GM23338 (cell line): ENCODE measurements at regions not wholly inside any gene's neighbourhood (a gene's known extent, or its start where the extent isn't known, plus 50 kb on each side); places are given as distances from the start of the nearest gene placed in this dataset.

Experiments
- ATAC-seq: fragments of 200-7000 bp; cut with Tn5 transposase; 3 replicates; pipeline ENCODE4 v1.9.1; 2020
- DNase-seq: peaks from one replicate; pipeline ENCODE4 v3.0.0-alpha.2; 2015; ENCODE audit warnings: low spot score
- H2AFZ ChIP-seq: fragments of 200-600 bp; sonication (generic); 2 replicates; pipeline ENCODE4 v1.8.0; 2016; ENCODE audit warnings: antibody characterized with exemption, mild to moderate bottlenecking, moderate library complexity
- H3F3A ChIP-seq: fragments of 200-600 bp; sonication (generic); replicated peaks from 2 replicates; pipeline ENCODE4 v1.8.0; 2017; ENCODE audit warnings: antibody characterized with exemption, mixed run types, low read depth
- H3K27ac ChIP-seq: fragments of 200-600 bp; sonication (generic); 2 replicates; pipeline ENCODE4 v1.6.1; 2016; ENCODE audit warnings: low read depth
- H3K27me3 ChIP-seq: fragments of 200-600 bp; sonication (generic); 2 replicates; pipeline ENCODE4 v1.8.0; 2016; ENCODE audit warnings: mild to moderate bottlenecking, mixed run types, moderate library complexity; ENCODE audit not compliant: insufficient read depth
- H3K36me3 ChIP-seq: fragments of 200-600 bp; sonication (generic); 2 replicates; pipeline ENCODE4 v1.8.0; 2016; ENCODE audit warnings: mild to moderate bottlenecking; ENCODE audit not compliant: insufficient read depth
- H3K4me1 ChIP-seq: fragments of 200-600 bp; sonication (generic); 2 replicates; pipeline ENCODE4 v1.8.0; 2016; ENCODE audit warnings: mild to moderate bottlenecking, moderate library complexity; ENCODE audit not compliant: insufficient read depth
- H3K4me2 ChIP-seq: fragments of 200-600 bp; sonication (generic); 2 replicates; pipeline ENCODE4 v1.7.1; 2017; ENCODE audit warnings: mixed run types
- H3K4me3 ChIP-seq: fragments of 200-600 bp; sonication (generic); 2 replicates; pipeline ENCODE4 v1.6.1; 2016; ENCODE audit warnings: mixed run types
- H3K79me2 ChIP-seq: fragments of 200-600 bp; sonication (generic); replicated peaks from 2 replicates; pipeline ENCODE4 v1.8.0; 2017; ENCODE audit warnings: mild to moderate bottlenecking; ENCODE audit not compliant: insufficient read depth
- H3K9me2 ChIP-seq: fragments of 200-600 bp; sonication (generic); 2 replicates; pipeline ENCODE4 v1.8.0; 2017; ENCODE audit not compliant: insufficient read depth
- H4K20me1 ChIP-seq: fragments of 200-600 bp; sonication (generic); replicated peaks from 2 replicates; pipeline ENCODE4 v1.8.0; 2017; ENCODE audit warnings: mild to moderate bottlenecking; ENCODE audit not compliant: insufficient read depth
- H3K27ac Mint-ChIP-seq: 2 replicates; pipeline ENCODE4 v1.8.0; 2020; ENCODE audit warnings: inconsistent platforms, mild to moderate bottlenecking, moderate library complexity, mixed read lengths
- H3K27me3 Mint-ChIP-seq: 3 replicates; pipeline ENCODE4 v1.8.0; 2022; ENCODE audit warnings: low read depth, mild to moderate bottlenecking, moderate library complexity, mixed read lengths, inconsistent platforms; ENCODE audit not compliant: insufficient read depth, poor library complexity
- H3K36me3 Mint-ChIP-seq: 3 replicates; pipeline ENCODE4 v1.8.0; 2021; ENCODE audit warnings: low read depth, mild to moderate bottlenecking, inconsistent platforms, moderate library complexity, mixed read lengths
- H3K4me1 Mint-ChIP-seq: 3 replicates; pipeline ENCODE4 v1.8.0; 2020; ENCODE audit warnings: mild to moderate bottlenecking, inconsistent platforms, mixed read lengths
- H3K4me3 Mint-ChIP-seq: 3 replicates; pipeline ENCODE4 v1.8.0; 2021; ENCODE audit warnings: moderate library complexity, mild to moderate bottlenecking, inconsistent platforms, mixed read lengths
- H3K9me3 Mint-ChIP-seq: 3 replicates; pipeline ENCODE4 v1.8.0; 2020; ENCODE audit warnings: moderate library complexity, mild to moderate bottlenecking, inconsistent platforms, mixed read lengths
- CREB1 ChIP-seq: fragments of 250-450 bp; sonication (Bioruptor Pico); IDR thresholded peaks from 2 replicates; pipeline ENCODE4 v1.5.0; 2020; ENCODE audit warnings: low read depth, mild to moderate bottlenecking, moderate library complexity
- EZH2 ChIP-seq: fragments of 200-600 bp; sonication (generic); IDR thresholded peaks from one replicate; pipeline ENCODE4 v1.8.0; 2017; ENCODE audit warnings: antibody characterized with exemption, mild to moderate bottlenecking, low read depth; ENCODE audit not compliant: unreplicated experiment
- EZH2phosphoT487 ChIP-seq: fragments of 200-600 bp; sonication (generic); IDR thresholded peaks from one replicate; pipeline ENCODE4 v1.8.1; 2018; ENCODE audit warnings: antibody characterized with exemption; ENCODE audit not compliant: unreplicated experiment
- JUNB ChIP-seq: IDR thresholded peaks from one replicate; pipeline ENCODE4 v1.6.1; 2016; ENCODE audit warnings: antibody characterized with exemption; ENCODE audit not compliant: unreplicated experiment
- POLR2AphosphoS5 ChIP-seq: IDR thresholded peaks from 2 replicates; pipeline ENCODE4 v1.6.1; 2016; ENCODE audit warnings: antibody characterized with exemption, low read depth
- REST ChIP-seq: IDR thresholded peaks from one replicate; pipeline ENCODE4 v1.6.1; 2018; ENCODE audit warnings: antibody characterized with exemption; ENCODE audit not compliant: unreplicated experiment
- ZNF331 ChIP-seq: fragments of 250-450 bp; sonication (Bioruptor Pico); IDR thresholded peaks from 2 replicates; pipeline ENCODE4 v1.5.0; 2020; ENCODE audit warnings: low read depth, mild to moderate bottlenecking, moderate library complexity
- TF ChIP-seq, protein P1 (sequence below), 2 experiments: fragments of 200-600 bp in 1 of 2; sonication (generic) in 1 of 2; conservative IDR thresholded peaks; 2 replicates each; pipeline versions ENCODE4 v1.5.1 to v1.6.1; 2016 to 2017; ENCODE audit warnings: antibody characterized with exemption in 2 of 2, low read depth in 2 of 2, mild to moderate bottlenecking in 2 of 2, moderate library complexity in 1 of 2

- Mint-ChIP-seq H3K27me3 (no peaks in the 10 kb centered on the region), H3K36me3 (peaks cover 10% of the 10 kb centered on the region; the same call in 2 of the 3 replicates)
- DNase-seq = no peak
These were observed 334.7 kb downstream of the IRS2 start for GRCh38 chr13:109451726-109452125.

More at GRCh38 chr13:109451726-109452125, 334.7 kb downstream of the IRS2 start:
- H3K9me3 Mint-ChIP-seq = peaks cover 18% of the 10 kb centered on the region
- Histone ChIP-seq H2AFZ (no peak overlapping the region), H4K20me1 (no peaks in the 10 kb centered on the region), H3K9me2 (no peaks in the 10 kb centered on the region; the same call in 1 of the 2 replicates), H3K36me3 (no peaks in the 10 kb centered on the region), H3K79me2 (no peaks in the 10 kb centered on the region), H3F3A (no peaks in the 10 kb centered on the region), H3K4me3 (no peak overlapping the region), H3K27me3 (no peaks in the 10 kb centered on the region), H3K27ac (no peak overlapping the region), H3K4me2 (no peak overlapping the region), H3K4me1 (no peaks in the 10 kb centered on the region)
- TF ChIP-seq REST (no peak), ZNF331 (CRISPR knock-in tag) (no peak), JUNB (no peak), CREB1 (no peak), POLR2AphosphoS5 (no peak), EZH2 (no peak), EZH2phosphoT487 (no peak)
- TF ChIP-seq, protein P1, sequence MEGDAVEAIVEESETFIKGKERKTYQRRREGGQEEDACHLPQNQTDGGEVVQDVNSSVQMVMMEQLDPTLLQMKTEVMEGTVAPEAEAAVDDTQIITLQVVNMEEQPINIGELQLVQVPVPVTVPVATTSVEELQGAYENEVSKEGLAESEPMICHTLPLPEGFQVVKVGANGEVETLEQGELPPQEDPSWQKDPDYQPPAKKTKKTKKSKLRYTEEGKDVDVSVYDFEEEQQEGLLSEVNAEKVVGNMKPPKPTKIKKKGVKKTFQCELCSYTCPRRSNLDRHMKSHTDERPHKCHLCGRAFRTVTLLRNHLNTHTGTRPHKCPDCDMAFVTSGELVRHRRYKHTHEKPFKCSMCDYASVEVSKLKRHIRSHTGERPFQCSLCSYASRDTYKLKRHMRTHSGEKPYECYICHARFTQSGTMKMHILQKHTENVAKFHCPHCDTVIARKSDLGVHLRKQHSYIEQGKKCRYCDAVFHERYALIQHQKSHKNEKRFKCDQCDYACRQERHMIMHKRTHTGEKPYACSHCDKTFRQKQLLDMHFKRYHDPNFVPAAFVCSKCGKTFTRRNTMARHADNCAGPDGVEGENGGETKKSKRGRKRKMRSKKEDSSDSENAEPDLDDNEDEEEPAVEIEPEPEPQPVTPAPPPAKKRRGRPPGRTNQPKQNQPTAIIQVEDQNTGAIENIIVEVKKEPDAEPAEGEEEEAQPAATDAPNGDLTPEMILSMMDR (conservative IDR thresholded peaks at IDR 0.05; ENCODE audit: low read depth in 2 of 2) = no peak
- H3K4me3 Mint-ChIP-seq = no peak overlapping the region
- 0 out of 3 replicates have a peak, but pooled peaks cover 3% of the 10 kb centered on the region for H3K4me1 Mint-ChIP-seq
- H3K27ac Mint-ChIP-seq = no peak overlapping the region
- no peak for ATAC-seq
